Uterus (tissue), 3 donors: ENCODE measurements at regions not wholly inside any gene's neighbourhood (a gene's known extent, or its start where the extent isn't known, plus 50 kb on each side); places are given as distances from the start of the nearest gene placed in this dataset.

Experiments
- DNase-seq, 2 donors: peaks; one replicate each; pipeline ENCODE4 v3.0.0-alpha.2; 2019 to 2020
- H3K27ac ChIP-seq, 2 donors: fragments of 200-600 bp; sonication (generic); 1 replicate in 1 of 2; 2 replicates in 1 of 2; pipeline ENCODE4 v1.5.1; 2016 to 2018
- H3K27me3 ChIP-seq, 2 donors: fragments of 200-600 bp; sonication (generic); one replicate each; pipeline ENCODE4 v1.5.1; 2018 to 2019; ENCODE audit warnings: control low read depth in 1 of 2
- H3K36me3 ChIP-seq, 2 donors: fragments of 200-600 bp; sonication (generic); one replicate each; pipeline ENCODE4 v1.5.1; 2019; ENCODE audit warnings: control low read depth in 1 of 2
- H3K4me1 ChIP-seq, 2 donors: fragments of 200-600 bp; sonication (generic); one replicate each; pipeline ENCODE4 v1.5.1; 2018 to 2019; ENCODE audit warnings: control low read depth in 1 of 2
- H3K4me3 ChIP-seq, 2 donors: fragments of 200-600 bp; sonication (generic); 1 replicate in 1 of 2; 2 replicates in 1 of 2; pipeline ENCODE4 v1.5.1; 2018 to 2019; ENCODE audit warnings: mild to moderate bottlenecking in 1 of 2
- H3K9me3 ChIP-seq, 2 donors: fragments of 200-600 bp; sonication (generic); one replicate each; pipeline ENCODE4 v1.5.1; 2019; ENCODE audit warnings: control low read depth in 1 of 2
- CTCF ChIP-seq, 4 experiments: fragments of 200-600 bp in 2 of 4; fragments of 450-650 bp in 2 of 4; sonication (generic) in 2 of 4; IDR thresholded peaks; one replicate each; pipeline ENCODE4 v1.5.1; 2016 to 2019; ENCODE audit warnings: antibody characterized with exemption in 4 of 4, mild to moderate bottlenecking in 2 of 4, moderate library complexity in 1 of 4
- POLR2A ChIP-seq, 2 donors: fragments of 450-650 bp; IDR thresholded peaks; one replicate each; pipeline ENCODE4 v1.6.1; 2016; ENCODE audit warnings: antibody characterized with exemption in 2 of 2, mild to moderate bottlenecking in 1 of 2, moderate library complexity in 1 of 2
- intact Hi-C: fragments of 100-400 bp; cut with DNase I; formaldehyde crosslinking; loops from one replicate; pipeline ENCODE4 v1.15.1; 2023; ENCODE audit warnings: low total_unique reads
- donor health status: DM: yes; HTN: yes; CAD: no.

GRCh38 chr2:19669559-19669958, 232.2 kb downstream of the TTC32 start:
- Histone ChIP-seq H3K9me3 (no peaks in the 10 kb centered on the region), H3K4me1 (no peaks in the 10 kb centered on the region), H3K36me3 (no peaks in the 10 kb centered on the region), H3K4me3 (no peak overlapping the region), H3K27ac (no peak overlapping the region), H3K27me3 (no peaks in the 10 kb centered on the region)
- intact Hi-C loops: no loop called here
- no peak for DNase-seq
- TF ChIP-seq CTCF (IDR thresholded peaks at IDR 0.05) (no peak), POLR2A (IDR thresholded peaks at IDR 0.05) (no peak)

GRCh38 chr2:19669126-19669525, 232.7 kb downstream of the TTC32 start:
- no peak for DNase-seq
- Histone ChIP-seq H3K36me3 (no peaks in the 10 kb centered on the region), H3K9me3 (no peaks in the 10 kb centered on the region), H3K27ac (no peak overlapping the region), H3K4me1 (no peaks in the 10 kb centered on the region), H3K27me3 (no peaks in the 10 kb centered on the region), H3K4me3 (no peak overlapping the region)
- intact Hi-C loops: no loop called here
- no peak for TF ChIP-seq POLR2A (IDR thresholded peaks at IDR 0.05)
- no peak for TF ChIP-seq CTCF (IDR thresholded peaks at IDR 0.05)

GRCh38 chr2:19667536-19667949, 234.2 kb downstream of the TTC32 start:
- H3K4me1 ChIP-seq: no peaks in the 10 kb centered on the region
- no peaks in the 10 kb centered on the region for H3K9me3 ChIP-seq
- TF ChIP-seq CTCF (IDR thresholded peaks at IDR 0.05): no peak
- no peak for TF ChIP-seq POLR2A (IDR thresholded peaks at IDR 0.05)
- no peak for DNase-seq
- no peak overlapping the region for H3K27ac ChIP-seq
- intact Hi-C loops: no loop called here
- no peak overlapping the region for H3K4me3 ChIP-seq
- no peaks in the 10 kb centered on the region for H3K36me3 ChIP-seq
- H3K27me3 ChIP-seq: no peaks in the 10 kb centered on the region

GRCh38 chr2:19667085-19667484, 234.7 kb downstream of the TTC32 start:
- Histone ChIP-seq H3K4me3 (no peak overlapping the region), H3K27me3 (no peaks in the 10 kb centered on the region), H3K9me3 (no peaks in the 10 kb centered on the region), H3K27ac (no peak overlapping the region), H3K36me3 (no peaks in the 10 kb centered on the region), H3K4me1 (no peaks in the 10 kb centered on the region)
- TF ChIP-seq CTCF (IDR thresholded peaks at IDR 0.05) (no peak), POLR2A (IDR thresholded peaks at IDR 0.05) (no peak)
- no peak for DNase-seq
- intact Hi-C loops: no loop called here

GRCh38 chr2:19664646-19665045, 237.1 kb downstream of the TTC32 start:
- Histone ChIP-seq H3K9me3 (no peaks in the 10 kb centered on the region), H3K4me3 (no peak overlapping the region), H3K36me3 (no peaks in the 10 kb centered on the region), H3K4me1 (no peaks in the 10 kb centered on the region), H3K27me3 (no peaks in the 10 kb centered on the region), H3K27ac (no peak overlapping the region)
- no peak for TF ChIP-seq POLR2A (IDR thresholded peaks at IDR 0.05)
- no peak for TF ChIP-seq CTCF (IDR thresholded peaks at IDR 0.05)
- no peak for DNase-seq
- intact Hi-C loops: no loop called here
